Endothelial cell of umbilical vein (primary cell): ENCODE measurements at regions not wholly inside any gene's neighbourhood (a gene's known extent, or its start where the extent isn't known, plus 50 kb on each side); places are given as distances from the start of the nearest gene placed in this dataset.

ENCODE experiments used
- BruUV-seq: library from RNA; stranded (reverse); fragments of 400-500 nt; replicated peaks from 2 replicates; lab custom pipeline; 2021; lab: Mats Ljungman, UMichigan
- CTCF ChIA-PET: fragments of 300-600, 350-600 bp; sonication (Branson Sonifier 250); formaldehyde crosslinking; loops from one replicate; lab custom pipeline; 2021; ENCODE audit warnings: antibody characterized with exemption, inconsistent platforms; lab: Charles Lee
- POLR2A ChIA-PET: fragments of 300-600, 350-600 bp; sonication (Branson Sonifier 250); formaldehyde crosslinking; loops from one replicate; lab custom pipeline; 2021; ENCODE audit warnings: antibody characterized with exemption, inconsistent platforms; lab: Charles Lee
- DNase-seq: peaks from one replicate; pipeline ENCODE4 v3.0.0-alpha.2; 2011; ENCODE audit warnings: low read depth, low spot score
- FAIRE-seq: peaks from 2 replicates; lab custom pipeline; 2011; peaks lifted over from hg19 to GRCh38; lab: Jason Lieb, UNC
- H2AFZ ChIP-seq: 2 replicates; pipeline ENCODE4 v1.6.0; 2012; ENCODE audit warnings: low read depth, low read length, control low read depth, inconsistent platforms
- H3K27ac ChIP-seq: 2 replicates; pipeline ENCODE4 v1.5.1; 2011; ENCODE audit warnings: low read depth, mild to moderate bottlenecking, control low read depth, low read length, moderate library complexity; ENCODE audit not compliant: insufficient read depth
- H3K27me3 ChIP-seq, 2 experiments: 2 replicates each; pipeline versions ENCODE4 v1.6.0 to v1.6.1; 2011; ENCODE audit warnings: low read length in 2 of 2, mixed read lengths in 1 of 2; ENCODE audit not compliant: control insufficient read depth in 2 of 2, insufficient read depth in 2 of 2
- H3K36me3 ChIP-seq, 2 experiments: 2 replicates in 1 of 2; 3 replicates in 1 of 2; pipeline ENCODE4 v1.5.1; 2011; ENCODE audit warnings: low read length in 2 of 2, mild to moderate bottlenecking in 1 of 2, moderate library complexity in 1 of 2; ENCODE audit not compliant: control insufficient read depth in 2 of 2, insufficient read depth in 2 of 2; ENCODE audit errors: extremely low read depth in 1 of 2
- H3K4me1 ChIP-seq: 3 replicates; pipeline ENCODE4 v1.5.1; 2011; ENCODE audit warnings: mild to moderate bottlenecking, low read length; ENCODE audit not compliant: control insufficient read depth, insufficient read depth; ENCODE audit errors: extremely low read depth
- H3K4me2 ChIP-seq: 2 replicates; pipeline ENCODE4 v1.6.1; 2011; ENCODE audit warnings: low read length, control low read depth, mixed read lengths; ENCODE audit not compliant: insufficient read depth
- H3K4me3 ChIP-seq, 3 experiments: fragments of 200-600 bp in 1 of 3; sonication (generic), shearing (Covaris generic) in 1 of 3; replicated peaks in 1 of 3; 2 replicates each; pipeline ENCODE4 v1.5.1; 2011 to 2016; ENCODE audit warnings: control low read depth in 3 of 3, low read length in 3 of 3, mild to moderate bottlenecking in 2 of 3, inconsistent platforms in 1 of 3, low read depth in 1 of 3, moderate library complexity in 1 of 3; ENCODE audit not compliant: insufficient read depth in 1 of 3
- H3K79me2 ChIP-seq: 2 replicates; pipeline ENCODE4 v1.6.0; 2012; ENCODE audit warnings: low read length, inconsistent platforms; ENCODE audit not compliant: control insufficient read depth, insufficient read depth
- H3K9ac ChIP-seq: replicated peaks from 2 replicates; pipeline ENCODE3; 2011; ENCODE audit warnings: low read length, control low read depth; ENCODE audit not compliant: insufficient read depth; ENCODE audit errors: extremely low read depth
- H3K9me1 ChIP-seq: replicated peaks from 3 replicates; pipeline ENCODE4 v1.6.0; 2011; ENCODE audit warnings: mild to moderate bottlenecking, low read length; ENCODE audit not compliant: control insufficient read depth, insufficient read depth; ENCODE audit errors: extremely low read depth
- H3K9me3 ChIP-seq: replicated peaks from 2 replicates; pipeline ENCODE4 v1.5.1; 2012; ENCODE audit warnings: low read length, inconsistent platforms; ENCODE audit not compliant: control insufficient read depth, insufficient read depth
- H4K20me1 ChIP-seq: replicated peaks from 2 replicates; pipeline ENCODE3; 2011; ENCODE audit warnings: mild to moderate bottlenecking, low read length; ENCODE audit not compliant: control insufficient read depth, insufficient read depth; ENCODE audit errors: extremely low read depth
- EZH2 ChIP-seq: IDR thresholded peaks from 2 replicates; pipeline ENCODE4 v1.6.1; 2012; ENCODE audit warnings: borderline replicate concordance, low read depth, mild to moderate bottlenecking, moderate library complexity, low read length, inconsistent platforms; ENCODE audit not compliant: severe bottlenecking
- FOS ChIP-seq: IDR thresholded peaks from 2 replicates; pipeline ENCODE4 v1.6.1; 2011; ENCODE audit warnings: mild to moderate bottlenecking, low read length, moderate library complexity, borderline replicate concordance; ENCODE audit not compliant: insufficient read depth
- GATA2 ChIP-seq: IDR thresholded peaks from 2 replicates; pipeline ENCODE4 v1.7.0; 2011; ENCODE audit warnings: low read depth, mild to moderate bottlenecking, moderate library complexity, mixed read lengths, low read length; ENCODE audit not compliant: insufficient read length, insufficient read depth
- MYC ChIP-seq: IDR thresholded peaks from one replicate; pipeline ENCODE4 v1.6.1; 2011; ENCODE audit warnings: mild to moderate bottlenecking, low read depth, low read length
- POLR2A ChIP-seq: IDR thresholded peaks from 2 replicates; pipeline ENCODE4 v1.6.1; 2012; ENCODE audit warnings: low read depth, mild to moderate bottlenecking, control low read depth, low read length
- dilution Hi-C: fragments of 300-500 bp; cut with MboI; formaldehyde crosslinking; loops from one replicate; pipeline ENCODE4 v1.15.0; 2019; ENCODE audit warnings: low sequenced_read_pairs; ENCODE audit not compliant: extremely low pct_ligation_motif_present
- intact Hi-C: fragments of 100-400 bp; cut with micrococcal nuclease; formaldehyde crosslinking; loops from one replicate; pipeline ENCODE4 v1.10.0; 2022
- TF ChIP-seq, protein P1 (sequence below): IDR thresholded peaks from 2 replicates; pipeline ENCODE4 v1.6.1; 2011; ENCODE audit not compliant: insufficient read depth, insufficient read length
- TF ChIP-seq, protein P2 (sequence below), 2 donors: IDR thresholded peaks; 1 replicate in 1 of 2; 2 replicates in 1 of 2; pipeline ENCODE4 v1.5.1; 2011; ENCODE audit warnings: low read length in 2 of 2, mild to moderate bottlenecking in 2 of 2, moderate library complexity in 2 of 2, control low read depth in 1 of 2, inconsistent platforms in 1 of 2, low read depth in 1 of 2; ENCODE audit not compliant: insufficient read depth in 1 of 2; ENCODE audit errors: extremely low read depth in 1 of 2

DNA sequence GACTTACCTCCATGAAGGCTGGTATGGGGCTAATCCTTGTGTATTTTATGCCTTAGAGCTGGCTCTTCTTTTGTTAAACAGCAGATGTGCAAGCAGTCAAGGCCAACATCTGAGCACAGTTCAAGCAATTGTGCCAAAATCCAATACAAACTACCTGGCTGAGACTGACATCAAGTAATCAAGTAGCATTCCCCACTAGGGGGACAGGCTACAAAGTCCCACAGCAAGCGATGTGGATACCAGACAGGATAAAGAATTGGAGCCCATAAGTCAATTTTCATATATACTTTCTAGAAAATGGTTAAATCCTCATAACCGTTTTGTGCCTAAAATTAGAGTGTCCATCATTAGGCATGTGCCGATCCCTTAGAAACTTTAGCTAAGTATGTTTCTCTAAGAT, 675.8 kb downstream of the DIAPH3 start:
- Histone ChIP-seq H2AFZ (no peak overlapping the region), H3K9me1 (no peaks in the 10 kb centered on the region), H3K27ac (no peak overlapping the region), H3K9me3 (no peaks in the 10 kb centered on the region), H3K4me2 (no peak overlapping the region), H3K4me3 (no peak overlapping the region), H3K36me3 (no peaks in the 10 kb centered on the region), H3K79me2 (no peaks in the 10 kb centered on the region), H3K9ac (no peak overlapping the region), H3K4me1 (peaks cover 25% of the 10 kb centered on the region), H3K27me3 (no peaks in the 10 kb centered on the region), H4K20me1 (no peaks in the 10 kb centered on the region)
- CTCF ChIA-PET: interaction anchor here (0.7 kb wide), 1 partner anchor 12 kb away, joined by 3 read pairs; no protein-coding TSS in a partner anchor
- BruUV-seq: no TSS peak
- POLR2A ChIA-PET: no interaction called here
- FAIRE-seq: no peak
- no peak for TF ChIP-seq MYC
- no peak for TF ChIP-seq EZH2
- TF ChIP-seq GATA2: no peak
- no peak for TF ChIP-seq POLR2A
- TF ChIP-seq, protein P1, sequence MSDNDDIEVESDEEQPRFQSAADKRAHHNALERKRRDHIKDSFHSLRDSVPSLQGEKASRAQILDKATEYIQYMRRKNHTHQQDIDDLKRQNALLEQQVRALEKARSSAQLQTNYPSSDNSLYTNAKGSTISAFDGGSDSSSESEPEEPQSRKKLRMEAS: no peak
- no peak for TF ChIP-seq FOS
- TF ChIP-seq, protein P2, sequence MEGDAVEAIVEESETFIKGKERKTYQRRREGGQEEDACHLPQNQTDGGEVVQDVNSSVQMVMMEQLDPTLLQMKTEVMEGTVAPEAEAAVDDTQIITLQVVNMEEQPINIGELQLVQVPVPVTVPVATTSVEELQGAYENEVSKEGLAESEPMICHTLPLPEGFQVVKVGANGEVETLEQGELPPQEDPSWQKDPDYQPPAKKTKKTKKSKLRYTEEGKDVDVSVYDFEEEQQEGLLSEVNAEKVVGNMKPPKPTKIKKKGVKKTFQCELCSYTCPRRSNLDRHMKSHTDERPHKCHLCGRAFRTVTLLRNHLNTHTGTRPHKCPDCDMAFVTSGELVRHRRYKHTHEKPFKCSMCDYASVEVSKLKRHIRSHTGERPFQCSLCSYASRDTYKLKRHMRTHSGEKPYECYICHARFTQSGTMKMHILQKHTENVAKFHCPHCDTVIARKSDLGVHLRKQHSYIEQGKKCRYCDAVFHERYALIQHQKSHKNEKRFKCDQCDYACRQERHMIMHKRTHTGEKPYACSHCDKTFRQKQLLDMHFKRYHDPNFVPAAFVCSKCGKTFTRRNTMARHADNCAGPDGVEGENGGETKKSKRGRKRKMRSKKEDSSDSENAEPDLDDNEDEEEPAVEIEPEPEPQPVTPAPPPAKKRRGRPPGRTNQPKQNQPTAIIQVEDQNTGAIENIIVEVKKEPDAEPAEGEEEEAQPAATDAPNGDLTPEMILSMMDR (IDR thresholded peaks at IDR 0.05; ENCODE audit: extremely low read depth in 1 of 2, insufficient read depth in 1 of 2, low read depth in 1 of 2, low read length in 2 of 2): no peak
- dilution Hi-C loops: no loop called here
- no peak for DNase-seq
- intact Hi-C loops: no loop called here
